A673 (cell line): ENCODE measurements at regions not wholly inside any gene's neighbourhood (a gene's known extent, or its start where the extent isn't known, plus 50 kb on each side); places are given as distances from the start of the nearest gene placed in this dataset.
"Not testable (repeated sequence)": the region's sequence is repeated elsewhere in the genome, so short reads cannot be mapped to it uniquely, and the experiment has no call there.

Experiments used
- BruUV-seq: library from RNA; stranded (reverse); fragments of 400-500 nt; replicated peaks from 2 replicates; lab custom pipeline; 2021; lab: Mats Ljungman, UMichigan
- CTCF ChIA-PET: fragments of 300-600 bp; sonication (Branson Sonifier 250); formaldehyde crosslinking; loops from one replicate; lab custom pipeline; 2022; ENCODE audit warnings: antibody characterized with exemption; lab: Charles Lee
- POLR2A ChIA-PET: fragments of 300-600 bp; sonication (Branson Sonifier 250); formaldehyde crosslinking; loops from one replicate; lab custom pipeline; 2022; ENCODE audit warnings: antibody characterized with exemption; ENCODE audit not compliant: low non-redundant PET; lab: Charles Lee
- DNase-seq: peaks from one replicate; pipeline ENCODE4 v3.0.0-alpha.2; 2015; ENCODE audit warnings: low spot score
- H3K27ac ChIP-seq: fragments of 200-600 bp; sonication (generic); 2 replicates; pipeline ENCODE4 v1.5.1; 2016; ENCODE audit warnings: mixed run types, low read depth, mild to moderate bottlenecking, mixed read lengths, antibody characterized with exemption, low read length; ENCODE audit not compliant: poor library complexity, severe bottlenecking
- H3K27me3 ChIP-seq: fragments of 200-600 bp; sonication (generic); replicated peaks from 2 replicates; pipeline ENCODE4 v1.6.1; 2017; ENCODE audit warnings: mixed run types, low read depth, mild to moderate bottlenecking, mixed read lengths, antibody characterized with exemption, low read length; ENCODE audit not compliant: insufficient read depth, poor library complexity
- H3K36me3 ChIP-seq: fragments of 200-600 bp; sonication (generic); 2 replicates; pipeline ENCODE4 v1.6.1; 2016; ENCODE audit warnings: mixed run types, mild to moderate bottlenecking, mixed read lengths, antibody characterized with exemption, low read length; ENCODE audit not compliant: insufficient read depth, poor library complexity, severe bottlenecking
- H3K4me1 ChIP-seq: fragments of 200-600 bp; sonication (generic); 2 replicates; pipeline ENCODE4 v1.6.1; 2017; ENCODE audit warnings: mixed run types, mild to moderate bottlenecking, mixed read lengths, antibody characterized with exemption, low read length; ENCODE audit not compliant: insufficient read depth, poor library complexity, severe bottlenecking
- H3K4me3 ChIP-seq: fragments of 200-600 bp; sonication (generic); 2 replicates; pipeline ENCODE4 v1.5.1; 2016; ENCODE audit warnings: low read depth, mixed run types, mild to moderate bottlenecking, mixed read lengths, low read length; ENCODE audit not compliant: poor library complexity, severe bottlenecking
- H3K9me3 ChIP-seq: fragments of 200-600 bp; sonication (generic); 2 replicates; pipeline ENCODE4 v1.6.1; 2016; ENCODE audit warnings: mixed run types, low read depth, mild to moderate bottlenecking, mixed read lengths, antibody characterized with exemption, low read length; ENCODE audit not compliant: poor library complexity, severe bottlenecking
- CTCF ChIP-seq: fragments of 300-800, 200-600 bp; sonication (generic); conservative IDR thresholded peaks from 2 replicates; pipeline ENCODE4 v1.5.1; 2017; ENCODE audit warnings: low read depth, mild to moderate bottlenecking, antibody characterized with exemption, low read length, moderate library complexity, mixed read lengths
- EZH2 ChIP-seq: fragments of 200-600 bp; sonication (generic); IDR thresholded peaks from 2 replicates; pipeline ENCODE4 v1.6.1; 2017; ENCODE audit warnings: borderline replicate concordance, low read depth, mild to moderate bottlenecking, mixed read lengths, antibody characterized with exemption, low read length; ENCODE audit not compliant: poor library complexity, severe bottlenecking
- intact Hi-C: fragments of 100-400 bp; cut with micrococcal nuclease; formaldehyde crosslinking; loops from one replicate; pipeline ENCODE4 v1.10.0; 2022; ENCODE audit not compliant: unreplicated experiment

GRCh38 chr10:107952649-107953556 is 788.4 kb upstream of the SORCS1 start:
- ChIA-PET POLR2A (no interaction called here), CTCF (no interaction called here)
- intact Hi-C loops = no loop called here
- no peaks in the 10 kb centered on the region for H3K27me3 ChIP-seq
- no peak overlapping the region for H3K4me3 ChIP-seq
- DNase-seq = no peak
- TF ChIP-seq EZH2 (no peak), CTCF (no peak)
- H3K9me3 ChIP-seq = no peaks in the 10 kb centered on the region
- no TSS peak for BruUV-seq
- H3K27ac ChIP-seq = no peak overlapping the region
- H3K36me3 ChIP-seq = no peaks in the 10 kb centered on the region
- H3K4me1 ChIP-seq = no peaks in the 10 kb centered on the region

- POLR2A ChIA-PET, intact Hi-C loops, H3K27me3 ChIP-seq, H3K4me1 ChIP-seq, H3K36me3 ChIP-seq, CTCF ChIA-PET, H3K9me3 ChIP-seq, H3K27ac ChIP-seq, DNase-seq, H3K4me3 ChIP-seq, BruUV-seq: not testable (repeated sequence)
These were observed 786.0 kb upstream of the SORCS1 start for GRCh38 chr10:107950411-107951062.

- ChIA-PET POLR2A (no interaction called here), CTCF (no interaction called here)
- no TSS peak for BruUV-seq
- no peak overlapping the region for H3K4me3 ChIP-seq
- no peak overlapping the region for H3K27ac ChIP-seq
- no peak for DNase-seq
- no peaks in the 10 kb centered on the region for H3K9me3 ChIP-seq
- H3K36me3 ChIP-seq = no peaks in the 10 kb centered on the region
- TF ChIP-seq EZH2 (no peak), CTCF (no peak)
- no peaks in the 10 kb centered on the region for H3K27me3 ChIP-seq
- intact Hi-C loops = no loop called here
- H3K4me1 ChIP-seq = no peaks in the 10 kb centered on the region
These were observed 778.3 kb upstream of the SORCS1 start for GRCh38 chr10:107942826-107943225.
